Stimulated activated CD4-positive, alpha-beta T cell treated with anti-CD3 and anti-CD28 coated beads, Interleukin-1b, Interleukin-23, amount 100 ng/mL, for 48 hours (primary cell): ENCODE measurements at regions not wholly inside any gene's neighbourhood (a gene's known extent, or its start where the extent isn't known, plus 50 kb on each side); places are given as distances from the start of the nearest gene placed in this dataset.
"Not testable (repeated sequence)": the region's sequence is repeated elsewhere in the genome, so short reads cannot be mapped to it uniquely, and the experiment has no call there.

Experiments
- DNase-seq: peaks from one replicate; pipeline ENCODE4 v3.0.0-alpha.2; 2020

DNA sequence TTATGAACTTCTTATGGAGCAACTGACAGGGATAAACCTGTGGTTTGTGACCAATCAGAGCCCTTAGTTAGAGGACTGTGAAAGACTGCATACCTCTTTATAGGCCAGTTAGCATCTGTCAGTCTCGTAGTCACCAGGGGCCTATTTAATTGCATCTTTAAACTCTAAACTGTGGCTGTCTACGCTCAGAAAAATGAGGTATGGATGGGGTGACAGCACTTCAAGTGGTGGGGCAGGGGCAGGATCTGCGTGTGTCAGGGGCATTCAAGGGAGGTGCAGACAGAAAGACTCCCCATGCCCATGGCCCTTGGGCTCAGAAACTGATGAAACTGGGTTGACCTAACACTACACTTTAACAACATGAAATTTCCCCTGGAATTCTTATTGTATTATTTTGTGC, 132.6 kb upstream of the TBCA start:
- DNase-seq = no peak

DNA sequence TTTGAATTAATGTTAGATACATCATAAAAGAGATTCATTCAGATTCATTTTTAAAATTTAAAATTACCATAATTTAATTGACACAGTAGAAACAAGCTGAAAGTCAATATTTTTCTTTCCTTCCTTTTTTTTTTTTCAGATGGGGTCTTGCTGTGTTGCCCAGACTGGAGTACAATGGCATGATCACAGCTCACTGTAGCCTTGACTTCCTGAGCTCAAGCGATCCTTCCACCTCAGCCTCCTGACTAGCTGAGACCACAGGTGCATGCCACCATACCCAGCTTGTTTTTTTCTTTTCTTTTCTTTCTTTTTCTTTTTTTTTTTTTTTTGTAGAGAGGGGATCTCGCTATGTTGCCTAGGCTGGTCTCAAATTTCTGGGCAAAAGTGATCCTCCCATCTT, 131.6 kb upstream of the TBCA start:
- DNase-seq = no peak

DNA sequence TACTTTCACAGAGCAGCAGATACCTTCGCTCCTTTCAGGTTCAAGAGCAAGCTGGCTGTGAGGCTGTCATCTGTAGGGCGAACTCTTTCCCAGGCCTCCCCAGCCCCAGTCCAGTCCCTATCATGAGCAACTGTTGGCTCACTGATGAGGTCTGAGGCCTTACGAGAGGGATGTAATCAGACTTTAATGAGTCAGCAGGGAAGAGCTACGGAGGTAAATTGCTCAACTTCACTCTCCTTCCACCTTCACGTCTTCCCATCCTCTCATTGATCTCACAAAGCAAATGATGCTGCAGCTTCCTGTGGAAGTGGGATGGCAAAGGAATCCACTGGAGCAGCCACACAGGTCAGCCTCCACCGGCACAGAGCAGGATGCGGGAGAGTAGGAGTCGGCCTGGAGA, 130.7 kb upstream of the TBCA start:
- DNase-seq = no peak

DNA sequence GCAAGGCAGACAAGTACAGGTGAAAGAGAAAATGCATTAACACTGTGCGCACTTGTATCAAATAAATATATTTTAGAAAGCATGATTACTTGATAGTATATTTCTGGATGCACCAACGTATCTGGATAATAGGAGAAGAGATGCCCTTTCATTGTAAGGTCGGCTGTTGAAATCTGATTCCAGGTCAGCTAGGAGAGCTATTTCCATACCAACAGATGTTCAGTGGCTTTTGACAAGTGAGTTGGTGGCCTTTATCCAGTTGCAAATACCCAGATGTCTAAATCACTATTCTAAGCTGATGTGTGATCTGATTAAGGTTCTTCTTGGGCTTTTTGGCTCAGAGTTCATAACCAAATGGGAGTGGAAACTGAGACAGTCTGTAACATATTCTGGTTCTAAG, 128.2 kb upstream of the TBCA start:
- no peak for DNase-seq

DNA sequence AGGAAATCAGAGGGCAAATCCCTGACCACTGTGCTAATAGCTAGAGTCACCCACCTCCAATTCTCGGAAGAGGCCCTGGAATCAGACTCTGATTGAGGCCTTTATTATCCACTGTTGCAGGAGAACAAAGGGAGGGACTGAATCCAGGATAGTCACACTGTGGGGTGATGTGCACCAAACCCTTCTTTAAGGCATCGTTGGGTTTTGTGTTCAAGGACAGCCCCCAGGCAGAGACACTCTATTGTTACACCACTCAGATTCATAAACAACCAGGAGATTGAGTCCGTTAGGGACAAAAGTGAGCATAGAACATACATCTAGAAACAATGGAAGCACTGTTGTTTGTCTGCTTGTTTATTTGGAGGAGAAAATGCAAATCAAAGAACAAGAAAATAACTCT, 124.6 kb upstream of the TBCA start:
- DNase-seq = no peak

DNA sequence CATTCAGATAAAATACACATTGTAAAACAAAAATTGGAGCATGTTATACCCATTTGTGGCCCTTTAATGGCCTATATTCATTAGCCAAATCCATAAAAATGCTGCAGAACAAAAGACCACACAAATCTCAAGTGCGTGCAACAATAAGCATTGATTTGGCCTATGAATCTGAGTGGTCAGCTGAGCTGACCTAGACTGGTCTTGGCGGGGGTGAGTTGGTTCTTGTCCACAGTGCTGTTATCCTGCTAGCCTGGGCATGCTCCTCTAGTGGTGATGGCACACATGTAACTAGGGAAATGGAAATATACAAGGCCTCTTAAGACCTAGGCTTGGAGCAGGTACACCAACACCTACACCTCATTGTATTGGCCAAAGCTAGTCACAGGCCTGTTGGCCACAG, 122.2 kb upstream of the TBCA start:
- no peak for DNase-seq

DNA sequence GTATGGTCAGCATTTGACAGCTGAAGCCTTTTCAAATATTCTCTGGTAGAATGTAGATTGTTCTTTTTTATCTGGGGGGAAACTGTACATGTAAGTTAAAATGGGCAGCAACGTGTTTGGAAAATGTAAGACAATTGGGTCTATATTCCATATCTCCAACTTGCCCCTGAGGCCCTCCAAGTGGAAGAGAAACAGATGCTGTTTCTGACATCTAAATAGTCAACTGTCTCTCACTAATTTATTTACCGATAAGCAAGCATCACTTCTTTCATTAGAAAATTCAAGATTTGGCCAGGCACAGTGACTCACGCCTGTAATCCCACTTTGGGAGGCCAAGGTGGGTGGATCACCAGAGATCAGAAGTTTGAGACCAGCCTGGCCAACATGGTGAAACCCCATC, 120.2 kb upstream of the TBCA start:
- no peak for DNase-seq

DNA sequence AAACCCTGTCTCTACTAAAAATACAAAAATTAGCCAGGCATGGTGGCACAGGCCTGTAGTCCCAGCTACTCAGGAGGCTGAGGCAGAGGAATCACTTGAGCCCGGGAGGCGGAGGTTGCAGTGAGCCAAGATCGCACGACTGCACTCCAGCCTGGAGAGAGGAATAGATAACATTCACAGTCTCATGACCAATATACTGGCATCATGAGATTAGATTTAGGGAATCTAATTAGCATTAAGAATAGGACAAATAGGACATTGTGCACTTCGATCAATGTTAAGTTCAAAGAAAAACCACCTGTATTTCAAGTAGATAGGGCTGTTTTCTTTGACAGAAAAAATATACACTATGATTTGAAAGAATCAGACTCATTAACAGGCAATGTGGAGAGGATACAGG, 118.0 kb upstream of the TBCA start:
- DNase-seq = not testable (repeated sequence)

DNA sequence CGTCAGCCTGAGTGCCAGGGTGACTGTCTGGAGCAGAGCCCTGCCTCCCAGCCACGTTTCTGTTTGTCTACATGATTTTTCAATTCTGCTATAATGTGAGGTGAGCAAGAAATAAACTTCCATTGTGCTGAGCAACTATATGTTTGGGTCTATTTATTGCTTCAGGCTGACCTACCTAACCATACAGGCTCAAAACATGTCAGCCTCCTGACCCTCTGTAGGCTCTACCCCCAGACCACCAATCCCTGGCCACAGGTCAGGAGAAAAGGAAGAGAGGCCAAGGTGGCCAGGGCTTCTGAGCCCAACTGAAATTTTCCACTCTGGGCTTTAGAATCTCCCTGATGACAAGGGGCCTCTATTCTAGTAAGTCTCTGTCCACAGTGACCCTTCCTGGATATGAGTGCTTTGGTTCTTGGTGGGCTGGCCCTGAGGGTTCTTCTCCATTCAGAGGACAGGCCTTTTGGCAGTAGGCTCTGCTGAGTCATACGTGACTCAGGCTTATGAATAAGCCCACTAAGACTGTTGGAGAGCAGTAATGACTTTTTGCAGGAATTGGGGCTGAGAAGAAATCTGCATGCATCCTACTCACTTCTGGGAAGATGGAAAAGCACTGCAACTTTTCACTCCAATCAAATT, 117.2 kb upstream of the TBCA start:
- no peak for DNase-seq

DNA sequence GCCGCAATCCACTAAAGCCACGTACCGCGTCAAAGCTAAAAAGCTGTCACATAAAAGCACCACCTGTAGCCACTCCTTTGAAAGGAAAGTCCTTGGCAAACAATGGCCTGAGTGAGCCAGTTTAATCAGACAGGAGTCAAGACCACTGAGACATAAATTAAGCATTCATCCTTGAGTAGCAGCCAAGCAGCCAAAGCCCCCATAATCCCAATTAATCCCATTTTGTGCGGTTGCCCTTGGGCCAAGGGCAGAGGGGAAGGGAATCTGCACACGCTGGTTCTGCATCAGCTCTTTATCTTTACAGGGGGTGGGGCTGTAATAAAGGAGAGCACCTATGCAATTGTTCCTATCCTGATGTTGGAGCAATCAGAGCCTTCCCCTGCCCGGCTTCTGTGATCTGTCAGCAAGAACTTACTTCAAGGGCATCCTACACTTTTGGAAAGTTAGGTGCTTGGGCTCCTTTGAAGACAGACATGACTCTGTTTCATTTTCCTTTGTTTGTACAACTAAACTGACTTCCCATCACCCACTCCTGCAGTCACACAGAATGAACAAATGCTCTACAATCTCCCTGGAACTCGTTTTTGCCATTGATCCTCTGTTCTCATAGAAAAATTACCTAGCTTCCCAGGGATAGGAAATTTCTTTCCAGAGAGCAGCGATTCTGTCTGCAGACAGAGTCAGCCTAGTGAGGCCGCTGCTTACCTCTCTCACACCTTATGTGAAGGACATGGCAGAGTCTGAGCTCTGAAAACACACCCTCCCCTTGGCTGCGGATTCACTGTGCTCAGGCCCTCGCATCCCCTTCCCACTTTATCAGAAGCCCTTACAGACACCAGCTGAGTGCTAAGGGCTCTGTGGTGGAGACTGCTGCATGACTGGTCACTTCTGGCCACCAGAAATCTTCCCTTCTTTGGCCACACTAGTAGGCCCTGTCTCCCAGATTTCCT, 116.2 kb upstream of the TBCA start:
- no peak for DNase-seq

DNA sequence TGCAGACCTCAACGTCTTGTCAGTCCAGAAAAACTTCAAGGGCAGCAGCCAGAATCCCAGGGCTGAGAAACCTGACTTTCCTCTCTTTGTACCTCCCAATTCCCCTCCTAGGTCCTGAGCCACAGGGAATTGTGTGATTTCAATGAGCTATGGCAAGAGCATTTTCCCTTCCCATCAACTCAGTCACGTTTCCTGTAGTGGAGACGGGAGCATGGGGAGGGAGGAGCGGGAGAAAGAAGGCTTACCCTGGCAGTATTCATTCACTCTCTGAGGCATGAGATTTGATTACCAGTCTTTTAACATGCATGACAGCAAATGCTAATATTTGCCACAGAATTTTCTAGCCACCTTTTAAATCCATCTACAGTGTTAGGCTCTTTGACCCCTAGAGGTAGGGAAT, 109.4 kb upstream of the TBCA start:
- DNase-seq = no peak

DNA sequence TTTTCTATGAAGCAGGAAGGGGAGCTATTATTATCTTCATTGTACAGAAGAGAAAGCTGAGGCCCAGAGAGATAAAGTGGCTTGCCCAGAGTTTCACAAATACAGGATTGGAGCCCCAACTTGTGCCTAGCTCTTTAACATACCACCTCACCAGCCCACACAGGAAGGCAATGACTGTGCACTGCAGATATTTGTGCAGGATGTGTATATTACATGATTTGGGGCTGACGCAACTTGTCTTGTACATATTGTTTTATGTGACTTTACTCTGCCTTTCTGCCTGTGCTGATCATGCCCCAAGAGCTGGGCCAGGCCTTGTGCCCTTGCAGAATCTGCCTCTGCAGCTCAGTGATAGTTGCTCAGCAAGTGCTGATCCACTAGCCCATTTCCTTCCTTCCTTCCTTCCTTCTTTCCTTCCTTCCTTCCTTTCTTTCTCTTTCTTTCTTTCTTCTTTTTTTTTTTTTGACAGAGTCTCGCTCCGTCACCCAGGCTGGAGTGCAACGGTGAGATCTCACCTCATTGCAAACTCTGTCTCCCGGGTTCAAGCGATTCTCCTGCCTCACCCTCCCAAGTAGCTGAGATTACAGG, 106.6 kb upstream of the TBCA start:
- DNase-seq = peak; percentile 65

DNA sequence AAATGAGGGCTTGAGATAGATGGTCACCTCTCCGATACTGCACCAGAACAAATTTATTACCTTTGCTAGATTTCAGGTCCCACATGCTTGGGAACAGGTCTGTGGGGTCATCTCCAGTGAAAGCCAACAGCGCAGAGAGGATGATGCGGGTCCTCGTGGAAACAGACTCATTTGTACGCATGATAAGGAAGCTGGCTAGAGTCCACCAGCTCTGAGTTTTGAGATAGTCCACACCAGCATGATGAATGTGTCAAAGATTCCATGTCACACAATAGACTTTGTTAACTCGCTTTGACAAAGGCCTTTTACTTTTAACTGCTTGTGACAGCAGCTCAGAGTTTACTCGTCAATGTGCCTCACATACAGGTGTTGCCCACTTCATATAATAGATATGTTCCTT, 105.4 kb upstream of the TBCA start:
- no peak for DNase-seq

DNA sequence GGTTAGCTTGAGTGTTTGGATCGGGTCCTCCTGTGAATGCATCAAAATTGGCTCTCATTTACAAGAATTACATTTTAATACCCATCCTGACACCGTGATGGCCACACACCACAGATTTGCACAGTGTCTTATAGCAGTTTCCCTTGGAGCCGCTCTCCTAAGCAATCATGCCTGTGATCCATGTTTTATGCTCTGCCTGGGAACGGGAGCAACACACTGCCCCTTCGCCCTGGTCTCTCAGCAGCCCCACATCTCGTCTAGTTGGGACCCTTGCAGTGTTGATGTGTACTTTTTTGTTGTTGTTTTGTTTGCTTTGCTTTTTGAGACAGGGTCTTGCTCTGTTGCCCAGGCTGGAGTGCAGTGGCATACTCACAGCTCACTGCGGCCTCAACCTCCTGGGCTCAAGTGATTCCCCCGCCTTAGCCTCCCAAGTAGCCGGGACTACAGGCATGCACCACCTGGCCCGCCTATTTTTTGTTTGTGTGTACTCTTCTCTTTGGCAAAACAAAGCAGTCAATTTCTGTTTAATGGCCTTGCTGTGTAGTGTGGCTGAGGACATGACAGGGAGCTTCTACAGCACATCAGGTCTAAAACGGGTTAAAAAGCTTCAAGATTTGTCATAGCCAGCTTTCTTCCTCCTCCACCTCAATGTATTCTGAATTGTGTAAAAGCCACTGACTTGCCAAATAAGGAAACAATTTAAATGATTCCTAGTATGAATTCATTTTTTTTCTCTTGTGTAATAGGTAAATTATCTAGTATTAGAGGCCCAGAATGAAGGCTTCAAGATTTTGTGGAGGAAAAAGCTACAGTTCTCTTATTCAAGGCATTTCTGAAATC, 101.6 kb upstream of the TBCA start:
- DNase-seq = no peak

DNA sequence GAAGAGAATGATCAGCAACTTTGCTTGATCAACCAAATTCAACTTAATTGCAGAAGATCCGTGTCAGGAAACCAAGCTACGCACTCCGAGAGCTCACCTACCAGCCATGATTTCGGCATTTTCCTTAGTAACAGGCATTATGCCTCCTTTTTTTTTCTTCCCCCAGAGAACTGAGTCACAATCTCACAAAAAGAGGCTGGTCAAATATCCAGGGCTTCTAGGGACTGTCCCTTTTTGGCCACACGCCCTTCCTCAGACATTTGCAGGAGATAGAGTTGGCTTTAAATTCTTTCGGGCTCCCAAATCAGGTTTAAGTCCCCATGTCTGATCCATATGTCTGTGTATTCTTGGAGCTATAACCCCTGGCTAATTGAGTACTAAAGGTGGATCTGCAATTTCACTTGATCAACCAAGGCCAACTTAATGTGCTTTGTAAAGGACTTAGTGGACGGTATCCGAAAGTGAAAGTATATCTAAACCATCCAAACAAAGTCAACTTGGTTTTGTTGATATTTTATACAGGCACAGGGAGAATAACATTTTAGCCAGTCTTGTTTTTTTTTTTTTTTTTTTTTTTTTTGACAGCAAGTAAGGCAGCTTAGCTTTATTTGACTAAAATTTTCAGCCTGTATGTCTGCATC, 100.8 kb upstream of the TBCA start:
- DNase-seq = no peak

DNA sequence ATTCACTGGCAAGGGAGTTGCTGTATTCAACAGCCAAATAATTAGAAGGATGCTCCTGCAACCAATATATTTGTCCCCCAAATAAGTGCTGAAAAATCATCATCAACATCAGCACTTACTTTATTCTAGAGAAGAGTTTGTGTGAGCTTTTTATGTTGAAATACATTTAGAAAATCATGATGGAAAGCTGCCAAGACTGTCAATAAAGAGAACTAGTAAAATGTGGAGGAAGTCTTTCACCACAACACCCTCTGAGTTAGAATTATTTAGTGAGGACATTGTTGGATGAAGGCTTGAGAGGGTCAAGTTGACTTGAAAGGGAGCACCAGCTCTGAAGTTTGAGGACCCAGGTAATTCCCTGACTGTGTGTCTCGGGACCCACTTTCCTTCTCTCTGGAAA, 100.2 kb upstream of the TBCA start:
- DNase-seq = no peak

DNA sequence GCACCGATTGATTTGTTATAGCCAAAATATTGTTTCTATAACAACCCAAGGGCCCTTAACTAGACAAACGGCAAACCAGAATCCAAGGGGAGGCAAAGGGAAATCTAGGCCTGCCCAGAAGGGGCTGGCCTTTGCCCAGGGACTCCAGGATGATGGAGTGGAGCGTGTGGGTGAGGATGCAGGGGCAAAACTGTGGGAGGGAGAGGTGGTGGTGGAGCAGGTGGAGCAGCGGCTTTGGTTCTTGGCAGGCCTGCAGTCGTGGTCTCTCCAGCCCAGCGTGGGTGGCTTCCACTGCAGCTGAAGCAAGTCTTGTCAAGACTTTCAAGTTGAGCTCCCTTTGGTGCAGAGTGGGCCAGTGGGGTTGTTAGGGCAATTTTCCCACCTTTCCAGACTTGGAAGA, 98.6 kb upstream of the TBCA start:
- DNase-seq = no peak

DNA sequence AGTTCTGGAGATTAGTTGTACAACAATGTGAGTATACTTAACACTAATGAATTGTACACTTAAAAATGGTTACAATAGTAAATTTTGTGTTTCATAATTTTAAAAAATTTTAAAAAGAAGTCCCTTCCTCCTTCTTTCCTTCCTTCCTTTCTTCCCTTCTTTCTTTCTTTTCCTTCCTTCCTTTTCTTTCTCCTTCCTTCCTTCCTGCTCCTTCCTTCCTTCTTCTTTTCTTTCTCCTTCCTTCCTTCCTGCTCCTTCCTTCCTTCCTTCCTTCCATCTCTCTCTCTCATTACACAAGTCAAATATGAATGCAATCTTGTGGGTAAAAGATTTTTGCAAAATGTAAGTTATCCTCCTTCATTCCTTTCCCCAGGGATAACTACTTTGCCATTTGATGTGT, 97.1 kb upstream of the TBCA start:
- DNase-seq = no peak

DNA sequence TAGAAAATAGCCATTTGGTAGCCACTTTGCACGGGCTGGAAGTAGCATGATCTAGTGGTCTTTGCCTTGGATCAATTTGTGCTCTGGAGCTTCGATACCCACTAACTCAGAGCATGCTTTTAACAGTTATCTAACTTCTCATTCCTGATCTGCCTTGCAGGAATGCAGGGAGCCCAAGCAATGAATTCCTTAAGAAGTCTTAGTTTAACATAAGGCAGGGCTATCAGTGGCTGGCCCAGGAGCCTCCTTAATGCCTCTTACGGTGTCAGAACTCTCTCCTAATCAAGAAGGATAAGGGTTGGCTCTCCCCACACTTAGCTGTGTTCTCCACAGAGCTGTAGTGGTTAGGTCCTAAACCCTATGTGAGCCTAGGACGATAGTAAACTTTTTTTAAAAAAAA, 95.8 kb upstream of the TBCA start:
- no peak for DNase-seq

DNA sequence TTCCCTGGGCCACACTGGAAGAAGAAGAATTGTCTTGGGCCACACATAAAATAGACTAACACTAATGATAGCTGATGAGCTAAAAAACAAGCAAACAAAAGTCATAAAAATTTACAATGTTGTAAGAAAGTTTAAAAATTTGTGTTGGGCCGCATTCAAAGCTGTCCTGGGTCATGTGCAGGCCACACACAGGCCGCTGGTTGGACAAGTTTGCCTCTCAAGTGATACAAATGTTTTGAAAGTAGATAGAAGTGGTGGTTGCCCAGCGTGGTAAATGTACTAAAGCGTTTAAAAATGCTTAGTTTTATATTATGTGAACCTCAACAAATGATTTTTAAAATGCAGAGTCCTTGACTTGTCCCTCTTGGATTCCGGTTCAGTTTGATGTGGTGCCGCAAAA, 94.9 kb upstream of the TBCA start:
- DNase-seq = no peak

DNA sequence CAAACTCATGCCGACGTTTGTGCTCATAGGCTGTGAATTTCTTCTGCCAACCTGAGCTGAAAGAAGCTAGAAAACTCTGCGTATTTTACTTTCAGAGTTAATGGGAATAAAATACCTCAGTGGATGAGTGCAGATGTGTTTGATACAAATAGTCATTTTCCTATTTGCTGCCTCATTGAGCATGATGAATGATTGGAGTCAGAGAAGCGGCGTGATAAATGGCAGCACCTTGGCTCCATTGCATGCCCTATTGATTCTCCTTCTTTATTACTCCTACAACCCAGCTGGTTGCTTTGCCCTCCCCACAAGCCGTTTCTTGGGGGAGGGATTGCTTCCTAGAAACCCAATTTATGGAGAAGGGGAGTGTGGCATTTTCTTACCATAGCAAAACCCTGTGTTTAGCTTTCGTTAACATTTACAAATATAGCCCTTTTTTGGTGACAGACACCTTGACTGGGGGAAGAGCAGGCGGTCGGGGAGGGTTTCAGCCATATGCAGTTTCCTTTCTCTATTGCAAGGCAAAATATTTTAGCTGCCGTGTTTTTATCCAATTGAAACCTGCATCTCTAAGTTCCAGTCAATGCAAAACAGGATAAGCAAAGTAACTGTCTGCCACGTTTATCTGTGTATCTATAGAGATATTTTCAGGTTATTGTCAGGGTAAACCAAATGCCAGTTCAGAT, 93.1 kb upstream of the TBCA start:
- DNase-seq = no peak

DNA sequence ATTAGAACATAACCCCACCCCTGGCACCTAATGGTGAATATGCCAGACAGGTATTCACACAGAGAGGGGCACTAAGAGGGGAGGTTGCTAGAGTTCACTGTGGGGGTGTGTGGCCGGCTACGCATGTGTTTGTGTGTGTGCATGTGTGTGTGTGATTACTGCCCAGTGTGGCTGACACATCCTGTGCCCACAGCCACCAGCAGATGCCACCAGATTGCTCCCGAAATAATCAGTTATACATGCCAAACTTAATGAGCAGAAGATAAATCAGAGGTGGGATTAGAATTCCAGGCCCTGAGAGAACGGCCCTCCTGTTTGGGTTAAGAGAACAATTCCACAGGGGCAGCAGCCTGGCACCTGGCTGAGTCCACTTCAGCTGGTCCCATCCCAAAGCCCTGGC, 91.8 kb upstream of the TBCA start:
- DNase-seq = no peak
